ENCODE measurements at regions not wholly inside any gene's neighbourhood (a gene's known extent, or its start where the extent isn't known, plus 50 kb on each side); places are given as distances from the start of the nearest gene placed in this dataset.

- TF ChIP-seq THAP9 (CRISPR knock-in tag; IDR thresholded peaks at IDR 0.05; ENCODE audit: borderline replicate concordance): no peak
- no peak for TF ChIP-seq NPAS2 (CRISPR knock-in tag; IDR thresholded peaks at IDR 0.05; ENCODE audit: borderline replicate concordance)
- TF ChIP-seq, protein P1, sequence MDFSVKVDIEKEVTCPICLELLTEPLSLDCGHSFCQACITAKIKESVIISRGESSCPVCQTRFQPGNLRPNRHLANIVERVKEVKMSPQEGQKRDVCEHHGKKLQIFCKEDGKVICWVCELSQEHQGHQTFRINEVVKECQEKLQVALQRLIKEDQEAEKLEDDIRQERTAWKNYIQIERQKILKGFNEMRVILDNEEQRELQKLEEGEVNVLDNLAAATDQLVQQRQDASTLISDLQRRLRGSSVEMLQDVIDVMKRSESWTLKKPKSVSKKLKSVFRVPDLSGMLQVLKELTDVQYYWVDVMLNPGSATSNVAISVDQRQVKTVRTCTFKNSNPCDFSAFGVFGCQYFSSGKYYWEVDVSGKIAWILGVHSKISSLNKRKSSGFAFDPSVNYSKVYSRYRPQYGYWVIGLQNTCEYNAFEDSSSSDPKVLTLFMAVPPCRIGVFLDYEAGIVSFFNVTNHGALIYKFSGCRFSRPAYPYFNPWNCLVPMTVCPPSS (IDR thresholded peaks at IDR 0.05): no peak
- TF ChIP-seq AGO1 (IDR thresholded peaks at IDR 0.05; ENCODE audit: low read depth, low read length, poor library complexity, severe bottlenecking): no peak
- TF ChIP-seq ZKSCAN5 (CRISPR knock-in tag; IDR thresholded peaks at IDR 0.05): no peak
- TF ChIP-seq CENPX (CRISPR knock-in tag; IDR thresholded peaks at IDR 0.05): no peak
These were observed 173.9 kb upstream of the GRIP1 start (continued) for GRCh38 chr12:66852765-66853164.

GRCh38 chr12:66859751-66860440 is 181.0 kb upstream of the GRIP1 start:
- ChIA-PET CTCF (ENCODE audit: low intra/inter-chr PET ratio, low total read pairs) (no interaction called here), POLR2A (no interaction called here)
- BruUV-seq (replicated peaks): no TSS peak
- Histone ChIP-seq H3K4me3 (replicated peaks in 1 of 3; ENCODE audit: insufficient read depth in 1 of 3, low read depth in 2 of 3, low read length in 3 of 3) (no peak overlapping the region), H3K9me3 (ENCODE audit: low read length) (no peaks in the 10 kb centered on the region), H3K27me3 (ENCODE audit: control insufficient read depth in 1 of 2, insufficient read depth in 2 of 2, low read length in 2 of 2) (no peaks in the 10 kb centered on the region), H4K20me1 (ENCODE audit: insufficient read depth, low read length) (no peaks in the 10 kb centered on the region), H3K79me2 (ENCODE audit: insufficient read depth, low read length) (no peaks in the 10 kb centered on the region), H3K36me3 (replicated peaks in 1 of 2; ENCODE audit: control insufficient read depth in 1 of 2, insufficient read depth in 2 of 2, low read length in 2 of 2) (no peaks in the 10 kb centered on the region), H3K27ac (ENCODE audit: extremely low read length, insufficient read depth, low read length) (no peak overlapping the region), H3K9ac (ENCODE audit: insufficient read depth, low read depth, low read length) (no peak overlapping the region), H3K4me2 (ENCODE audit: low read depth, low read length) (no peak overlapping the region), H3K4me1 (ENCODE audit: insufficient read depth, low read length) (no peaks in the 10 kb centered on the region), H2AFZ (ENCODE audit: low read length) (no peak overlapping the region)
- intact Hi-C loops (cut with micrococcal nuclease; ENCODE audit: unreplicated experiment) (no loop called here), in situ Hi-C loops (cut with HindIII; ENCODE audit: extremely low pct_ligation_motif_present, low pct_unique_long_range_greater_than_20kb) (loop anchor here (5.0 kb wide), 1 partner anchor 173 kb away; no protein-coding TSS in a partner anchor)
- FAIRE-seq (no peak), DNase-seq (ENCODE audit: low spot score) (no peak), ATAC-seq (no peak)
- no peak for TF ChIP-seq ZNF644 (CRISPR knock-in tag; IDR thresholded peaks at IDR 0.05; ENCODE audit: low read depth)
- WGBS (ENCODE audit: low lambda C conversion rate): 16% methylated on average over 7 of the region's 7 CpGs

All from HepG2 (cell line).